GM21576 (cell line): ENCODE measurements at regions not wholly inside any gene's neighbourhood (a gene's known extent, or its start where the extent isn't known, plus 50 kb on each side); places are given as distances from the start of the nearest gene placed in this dataset.

Experiments used
- ATAC-seq: cut with Tn5 transposase; IDR thresholded peaks from one replicate; pipeline ENCODE4 v1.9.1; 2021; ENCODE audit warnings: mild to moderate bottlenecking, moderate library complexity; ENCODE audit not compliant: unreplicated experiment

GRCh38 chr12:91347481-91348214, 165.0 kb upstream of the DCN start:
- no peak for ATAC-seq

DNA sequence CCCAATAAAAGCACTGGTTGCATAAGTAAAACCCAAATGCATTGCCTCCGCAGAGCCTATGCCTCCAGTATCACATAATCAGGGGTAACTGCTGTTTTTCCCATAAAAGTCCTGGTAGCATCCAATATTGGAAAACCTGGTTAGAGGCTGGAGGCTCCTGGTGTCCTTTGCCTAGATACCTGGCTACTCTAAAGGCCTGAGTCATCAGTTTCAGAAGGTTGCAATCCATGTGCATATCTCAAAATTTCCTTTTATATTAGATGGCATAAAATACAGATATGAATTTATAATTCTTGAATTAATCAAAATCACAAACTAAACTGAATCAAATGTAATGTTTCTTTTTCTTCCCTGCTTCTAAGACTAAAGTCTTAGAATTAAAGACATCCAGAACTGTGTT, 164.2 kb upstream of the DCN start:
- no peak for ATAC-seq

GRCh38 chr12:91344408-91344807, 161.8 kb upstream of the DCN start:
- no peak for ATAC-seq

DNA sequence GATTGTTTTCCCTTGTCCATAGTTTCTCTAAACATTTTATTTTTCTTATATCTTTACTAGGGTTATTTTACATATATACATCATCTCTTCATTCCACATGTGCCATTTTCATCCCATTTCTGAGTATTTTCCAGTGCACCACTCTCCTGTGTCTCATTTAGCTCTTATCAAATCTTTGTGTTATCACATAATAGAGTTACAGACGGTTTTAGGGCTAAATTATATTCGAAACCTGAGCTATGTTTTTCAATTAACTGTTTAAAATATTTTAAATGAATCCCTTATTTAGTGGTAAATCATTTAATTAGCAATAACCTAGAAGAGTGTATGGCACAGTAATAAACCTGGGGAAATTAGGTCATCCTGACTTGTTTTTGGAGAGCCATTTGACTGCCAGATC, 160.4 kb upstream of the DCN start:
- ATAC-seq, result no peak

GRCh38 chr12:91339106-91339505, 156.5 kb upstream of the DCN start:
- ATAC-seq, result no peak

- no peak for ATAC-seq
Observed at GRCh38 chr12:91335699-91336098, 153.1 kb upstream of the DCN start.

DNA sequence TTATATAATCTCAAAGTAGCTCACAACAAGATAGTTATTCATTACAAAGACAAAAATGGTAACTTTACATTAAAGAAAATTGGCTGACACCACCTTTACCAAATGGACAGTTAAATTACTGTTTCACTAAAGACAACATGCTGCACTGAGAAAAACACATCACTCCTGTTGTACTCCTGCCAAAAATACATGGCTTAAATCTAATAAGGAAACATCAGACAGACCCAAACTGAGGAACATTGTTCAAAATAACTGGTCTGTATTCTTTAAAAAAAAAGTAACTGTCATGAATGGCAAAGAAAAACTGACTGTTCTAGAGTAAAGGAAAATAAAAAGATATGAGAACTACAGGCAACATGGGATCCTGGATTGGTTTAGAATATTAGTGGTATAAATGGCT, 151.3 kb upstream of the DCN start:
- no peak for ATAC-seq

DNA sequence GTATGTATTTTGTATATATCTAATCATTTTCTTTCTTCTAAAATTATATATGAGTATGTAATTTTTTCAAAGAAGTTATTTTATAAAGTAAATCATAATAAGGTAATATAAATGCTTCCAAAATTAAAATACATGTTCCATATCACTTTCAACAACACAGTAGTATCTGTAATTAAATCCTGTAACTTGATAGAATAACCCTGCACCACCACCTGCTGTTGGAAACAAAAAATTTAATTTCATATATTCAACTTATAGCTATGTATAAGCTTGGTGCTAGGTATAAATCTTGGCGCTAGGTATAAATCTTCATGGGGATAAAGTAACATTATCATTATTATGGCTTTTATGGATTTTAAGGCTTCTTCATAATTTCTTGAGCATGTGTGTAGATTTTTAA, 149.7 kb upstream of the DCN start:
- no peak for ATAC-seq

GRCh38 chr12:91331371-91331770, 148.8 kb upstream of the DCN start:
- ATAC-seq, result no peak

DNA sequence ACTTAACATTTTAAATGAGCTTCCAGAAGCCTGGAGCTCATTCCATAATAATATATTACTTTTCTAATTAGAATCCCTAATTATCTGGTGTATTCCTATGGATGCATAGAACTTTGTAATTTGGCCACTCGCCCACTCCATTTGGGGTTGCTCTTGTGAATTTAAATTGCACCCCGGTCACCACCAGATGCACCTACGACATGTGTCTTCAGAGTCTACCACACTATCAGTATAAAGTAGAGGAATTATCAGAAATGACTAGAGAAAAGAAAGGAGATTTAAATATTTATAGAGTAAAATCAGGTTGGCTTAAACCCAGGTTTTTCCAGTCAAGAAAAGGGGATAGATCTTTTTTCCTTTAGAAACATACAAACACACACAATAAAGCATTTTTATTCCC, 145.8 kb upstream of the DCN start:
- no peak for ATAC-seq

DNA sequence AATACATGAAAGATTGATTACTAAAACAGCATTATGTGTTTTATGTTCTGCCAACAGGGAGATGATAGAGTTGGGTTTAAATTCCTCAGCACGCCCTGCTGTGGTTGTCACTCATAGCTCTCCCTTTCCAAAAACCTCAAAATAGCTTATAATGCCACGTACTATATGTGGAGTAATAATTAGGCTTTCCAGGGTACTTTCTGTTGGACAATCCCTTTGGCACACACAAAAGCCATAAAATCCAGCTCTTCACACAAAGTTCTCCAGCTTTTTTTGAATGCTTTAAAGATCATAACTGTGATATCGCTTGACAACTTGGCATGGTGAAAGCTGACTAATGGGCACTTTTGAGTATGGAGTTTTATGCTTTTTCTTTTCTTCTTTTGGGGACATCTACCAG, 145.3 kb upstream of the DCN start:
- no peak for ATAC-seq

- ATAC-seq, result no peak
Observed at GRCh38 chr12:91327131-91327530, 144.5 kb upstream of the DCN start.

DNA sequence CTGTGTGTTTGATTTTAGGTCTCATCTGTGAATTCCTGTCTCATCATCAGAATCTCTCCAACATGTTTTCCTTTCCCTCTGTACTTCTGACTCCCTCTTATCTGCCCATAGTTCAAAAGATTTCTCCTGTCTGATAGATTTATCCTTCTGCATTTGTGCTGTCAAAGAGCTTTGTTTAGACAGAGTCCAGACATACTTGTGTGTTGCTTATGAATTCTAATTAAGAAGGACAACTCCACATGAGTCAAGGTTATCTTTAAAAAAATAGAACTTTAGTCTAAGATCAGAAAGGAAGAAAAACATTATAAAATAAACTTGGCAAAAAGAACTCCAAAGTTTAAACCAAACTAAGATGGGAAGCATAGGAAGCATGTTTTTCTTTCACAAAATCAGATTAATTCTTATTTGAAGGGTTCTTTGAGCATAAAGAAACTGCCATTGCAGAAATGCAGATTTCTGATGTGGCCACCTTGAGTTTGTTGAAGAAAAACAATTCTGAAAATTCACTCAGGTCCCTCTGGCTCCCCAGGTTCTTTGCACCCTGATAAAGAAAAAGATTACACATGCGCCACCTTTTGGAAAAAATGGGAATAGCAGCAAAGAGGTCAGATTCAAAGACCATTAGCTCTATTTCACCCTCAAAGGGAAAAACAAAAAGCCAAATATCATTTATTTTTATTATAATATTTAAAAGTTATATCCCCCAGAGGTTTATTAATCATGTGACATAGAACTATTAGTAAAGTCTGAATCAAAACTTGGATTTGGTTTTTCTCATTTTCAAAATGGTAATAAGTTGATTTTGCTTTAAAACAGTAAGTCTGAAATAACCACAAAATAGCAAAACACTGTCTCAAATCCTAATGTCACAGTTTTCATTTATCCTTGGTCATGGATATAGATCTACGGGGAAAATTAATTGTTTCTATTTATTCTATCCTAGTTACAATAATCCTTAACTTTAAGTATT, 143.7 kb upstream of the DCN start:
- ATAC-seq, result peak; percentile 68

DNA sequence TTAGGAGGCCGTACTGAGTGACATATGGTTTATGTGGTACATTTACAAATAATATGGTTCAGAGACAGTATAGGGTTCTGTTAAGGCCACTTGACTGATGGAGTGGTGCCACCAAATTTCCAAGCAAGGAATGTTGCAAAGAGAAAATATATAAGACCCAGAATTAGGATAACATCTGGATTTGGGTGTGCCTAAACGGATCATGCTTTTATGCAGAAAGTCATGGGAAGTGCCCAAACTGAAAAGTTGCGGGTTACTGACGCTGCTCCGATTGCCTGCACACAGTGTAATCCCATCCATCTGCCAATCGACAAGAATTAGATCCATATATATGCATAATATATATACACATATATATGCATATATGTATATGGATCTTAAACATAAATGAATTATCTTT, 138.4 kb upstream of the DCN start:
- no peak for ATAC-seq

DNA sequence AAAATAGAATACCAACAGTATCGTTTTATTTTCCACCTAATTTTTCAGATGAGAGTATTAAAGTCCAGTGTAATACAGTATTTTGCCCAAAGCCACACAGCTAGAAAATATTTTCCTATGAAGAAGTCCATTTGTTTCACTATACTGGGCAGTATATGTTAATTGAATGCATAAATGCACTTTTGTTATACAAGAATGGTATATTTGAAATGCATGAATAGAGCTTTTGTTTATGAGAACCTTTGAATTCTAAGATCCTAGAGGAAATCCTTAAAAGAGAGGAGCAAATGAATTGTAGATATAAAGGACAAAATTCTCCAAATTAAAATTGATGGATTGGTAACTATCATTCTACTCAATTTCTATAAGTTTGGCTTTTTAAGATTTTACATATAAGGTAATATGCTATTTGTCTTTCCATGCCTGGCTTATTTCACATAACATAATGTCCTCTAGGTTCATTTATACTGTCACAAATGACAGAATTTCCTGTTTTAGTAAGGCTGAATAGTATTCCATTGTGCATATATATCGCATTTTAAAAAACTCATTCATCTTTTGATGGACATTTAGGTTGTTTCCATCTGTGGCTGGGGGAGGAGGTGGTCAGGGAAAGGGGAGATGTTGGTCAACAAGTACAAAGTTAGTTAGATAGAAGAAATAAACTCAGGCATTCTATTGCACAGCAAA, 136.6 kb upstream of the DCN start:
- ATAC-seq, result no peak

GRCh38 chr12:91317306-91317705, 134.7 kb upstream of the DCN start:
- ATAC-seq, result no peak

DNA sequence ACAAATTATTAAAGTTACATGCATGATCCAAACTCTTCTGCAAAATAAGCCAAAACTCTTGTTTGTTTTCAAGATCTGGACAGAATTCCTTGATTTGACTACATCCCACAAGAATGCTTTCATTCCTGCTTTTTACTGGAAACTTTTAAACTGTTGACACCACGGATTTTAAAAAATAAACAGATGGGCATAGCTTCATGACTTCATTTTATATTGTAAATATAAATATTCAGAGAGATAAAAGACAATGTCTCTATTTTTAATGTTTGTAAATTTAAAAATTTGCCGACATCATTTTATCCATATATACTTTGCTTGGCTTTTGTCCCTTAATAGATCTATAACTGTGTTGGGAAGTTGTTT, 134.3 kb upstream of the DCN start:
- ATAC-seq, result no peak

GRCh38 chr12:91316161-91316906, 133.7 kb upstream of the DCN start:
- ATAC-seq, result no peak

DNA sequence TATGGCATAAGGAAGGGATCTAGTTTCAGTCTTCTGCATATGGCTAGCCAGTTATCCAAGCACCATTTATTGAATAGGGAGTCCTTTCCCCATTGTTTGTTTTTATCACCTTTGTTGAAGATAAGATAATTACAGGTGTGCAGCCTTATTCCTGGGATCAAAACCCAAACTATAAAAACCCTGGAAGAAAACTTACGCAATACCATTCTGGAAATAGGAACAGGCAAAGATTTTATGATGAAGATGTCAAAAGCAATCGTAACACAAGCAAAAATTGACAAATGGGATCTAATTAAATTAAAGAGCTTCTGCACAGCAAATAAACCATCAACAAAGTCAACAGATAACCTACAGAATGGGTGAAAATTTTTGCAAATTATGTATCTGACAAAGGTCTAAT, 128.5 kb upstream of the DCN start:
- no peak for ATAC-seq

DNA sequence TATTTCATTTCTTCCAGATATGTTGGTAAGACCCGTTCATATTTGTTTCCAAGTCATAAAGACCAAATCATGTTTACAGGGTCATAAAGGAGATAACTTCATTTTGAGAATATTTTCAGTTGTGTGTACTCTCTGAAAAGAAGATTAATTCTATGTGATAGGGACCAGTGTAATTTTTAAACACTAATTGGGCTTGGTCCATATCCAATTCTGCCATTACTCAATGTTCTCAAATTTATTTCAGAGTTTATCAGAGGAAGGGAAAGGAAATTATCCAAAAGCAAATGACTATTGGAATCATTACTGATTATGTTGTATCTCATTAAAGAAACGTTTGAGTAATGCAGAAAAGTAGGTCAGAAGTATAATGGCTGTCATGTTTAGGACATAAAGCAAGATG, 126.8 kb upstream of the DCN start:
- ATAC-seq, result no peak
